Activated CD8-positive, alpha-beta memory T cell treated with anti-CD3 and anti-CD28 coated beads for 4 hours (primary cell): ENCODE measurements at regions not wholly inside any gene's neighbourhood (a gene's known extent, or its start where the extent isn't known, plus 50 kb on each side); places are given as distances from the start of the nearest gene placed in this dataset.

Source experiments
- DNase-seq, 2 donors: peaks; one replicate each; pipeline ENCODE4 v3.0.0-alpha.2; 2020; ENCODE audit warnings: low read depth in 2 of 2

DNA sequence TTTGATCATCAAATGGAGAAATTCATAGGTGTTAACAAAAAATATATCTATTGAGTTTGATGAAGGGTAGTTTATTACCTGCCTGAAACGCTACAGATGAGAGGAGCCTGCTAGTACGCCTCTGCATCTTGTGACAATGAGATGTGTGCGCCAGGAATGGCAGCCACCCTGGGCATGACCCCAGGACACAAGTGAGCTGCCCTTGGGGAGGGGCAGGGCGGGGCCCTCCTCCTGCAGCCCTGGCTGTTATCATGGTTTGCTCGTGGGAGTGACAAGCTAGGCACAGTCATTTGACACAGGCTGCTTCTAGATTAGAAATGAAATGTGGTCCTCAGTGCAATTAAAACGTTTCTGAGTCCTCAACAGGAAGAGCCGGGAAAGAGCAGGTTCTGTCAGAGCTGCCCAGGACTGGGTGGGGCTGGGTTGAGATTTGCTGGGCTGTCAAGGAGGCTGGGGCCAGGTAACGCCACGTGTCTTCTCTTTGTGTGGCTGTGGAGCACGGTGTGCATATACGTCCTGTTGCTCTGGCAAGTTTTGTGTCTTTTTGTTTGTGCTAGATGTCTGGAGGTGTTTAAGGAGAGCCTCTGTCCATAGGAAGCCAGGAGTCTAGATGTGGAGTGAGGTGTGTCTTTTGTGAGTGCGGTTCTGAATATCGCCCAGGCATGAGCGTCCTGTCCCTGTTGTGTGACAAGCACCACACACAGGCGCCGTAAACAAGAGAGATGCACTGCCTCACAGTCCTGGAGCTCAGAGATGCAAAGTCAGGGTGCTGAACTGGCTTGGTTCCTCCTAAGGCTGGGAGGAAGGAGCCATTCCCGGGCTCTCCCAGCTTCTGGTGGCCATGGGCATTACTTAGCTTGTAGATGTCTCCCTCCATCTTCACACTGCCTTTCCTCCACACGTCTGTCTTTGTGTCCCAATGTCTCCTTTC lies 129.0 kb upstream of the IRX4 start:
- no peak for DNase-seq

DNA sequence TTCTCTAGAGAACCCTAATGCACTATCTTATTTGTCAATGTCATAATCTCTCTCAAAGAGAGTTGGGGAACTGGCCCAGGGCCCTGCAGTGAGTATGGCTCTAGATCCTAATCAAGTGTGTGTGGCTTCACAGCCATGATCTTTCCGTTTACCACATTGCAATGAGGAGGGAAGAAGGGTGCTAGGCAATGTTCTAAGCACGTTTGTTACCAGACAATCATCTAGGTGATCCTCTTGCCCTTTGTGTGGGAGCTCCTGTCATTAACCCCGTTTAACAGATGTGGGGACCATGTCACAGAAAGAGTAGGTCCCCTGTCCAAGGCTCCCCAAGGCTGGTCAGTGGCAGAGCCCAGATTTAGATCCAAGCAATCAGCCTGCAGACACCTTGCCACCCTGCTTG lies 128.2 kb upstream of the IRX4 start:
- DNase-seq, result no peak

DNA sequence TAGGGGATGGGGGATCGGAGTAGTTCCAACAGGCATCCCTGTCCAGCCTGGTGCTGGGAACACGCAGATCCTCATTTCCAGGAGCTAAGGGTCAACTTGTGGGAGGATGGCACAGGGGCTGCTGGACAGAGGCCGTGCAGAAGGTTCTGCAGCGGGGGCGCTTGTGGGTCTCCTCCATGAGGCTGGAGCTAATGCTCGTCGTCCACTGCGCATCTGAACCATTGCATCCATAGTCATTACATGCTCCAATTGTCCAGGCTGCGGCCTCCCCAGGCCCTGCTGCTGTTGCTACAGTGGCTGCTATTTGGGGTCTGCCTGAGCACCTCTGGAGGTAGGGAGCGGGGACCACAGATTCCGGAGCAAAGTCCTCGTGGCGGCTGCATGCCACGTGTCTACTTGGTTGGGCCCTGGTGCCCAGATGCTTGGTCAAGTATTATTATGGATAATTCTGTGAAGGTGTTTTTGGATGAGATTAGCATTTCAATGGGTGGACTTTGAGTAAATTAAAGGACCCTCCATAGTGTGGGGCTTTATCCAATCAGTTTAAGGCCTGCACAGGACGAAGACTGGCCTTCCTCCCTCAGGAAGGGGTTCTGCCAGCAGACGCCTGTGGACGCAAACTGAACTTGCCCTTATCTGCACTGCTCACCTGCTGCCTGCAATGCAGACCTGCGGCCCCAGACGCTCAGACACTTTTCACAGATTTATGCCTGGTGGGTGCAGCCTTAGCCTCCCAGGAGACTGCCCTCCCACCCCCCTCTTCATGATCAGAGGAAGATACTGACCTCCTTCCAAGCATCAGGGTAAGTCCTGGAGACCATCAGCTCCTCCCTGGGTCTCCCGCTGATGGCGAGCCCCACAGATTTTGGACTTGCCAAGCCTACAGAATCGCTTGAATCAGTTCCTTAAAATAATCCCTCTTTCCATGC lies 127.5 kb upstream of the IRX4 start:
- DNase-seq, result no peak

DNA sequence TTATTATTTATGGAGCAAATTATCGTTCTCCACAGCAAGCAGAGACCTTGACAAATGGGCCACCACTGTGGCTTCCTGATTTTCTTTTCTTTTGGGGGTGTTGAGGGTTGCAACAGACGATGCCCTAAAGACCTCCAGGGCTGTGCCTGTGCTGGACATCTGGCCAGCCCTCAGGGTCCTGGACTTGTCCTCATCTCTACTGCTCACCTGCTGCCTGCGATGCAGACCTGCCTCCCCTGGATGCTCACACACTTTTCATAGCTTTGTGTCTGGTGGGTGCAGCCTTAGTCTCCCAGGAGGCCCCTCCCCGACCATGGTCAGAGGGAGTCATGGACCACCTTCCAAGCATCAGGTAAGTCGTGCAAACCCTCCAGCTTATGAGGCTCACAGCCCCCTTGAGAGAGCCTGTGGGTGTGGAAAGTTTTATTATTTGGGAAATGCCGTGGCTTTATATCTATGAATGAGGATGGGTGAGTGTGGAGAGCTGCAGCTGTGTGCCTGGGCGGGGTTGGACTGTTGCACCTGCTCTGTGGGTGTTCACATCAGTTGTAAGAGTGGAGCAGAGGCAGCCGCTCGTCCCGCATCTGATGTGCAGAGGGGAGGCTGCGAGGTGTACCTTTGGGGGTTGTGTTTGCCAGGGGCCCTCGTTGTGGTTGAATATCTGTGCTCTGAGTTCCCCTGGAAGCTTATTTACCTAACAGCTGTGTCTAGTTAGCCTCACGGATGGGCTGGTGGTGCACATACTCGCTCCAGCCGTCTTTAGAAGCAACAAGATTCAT lies 126.3 kb upstream of the IRX4 start:
- no peak for DNase-seq

DNA sequence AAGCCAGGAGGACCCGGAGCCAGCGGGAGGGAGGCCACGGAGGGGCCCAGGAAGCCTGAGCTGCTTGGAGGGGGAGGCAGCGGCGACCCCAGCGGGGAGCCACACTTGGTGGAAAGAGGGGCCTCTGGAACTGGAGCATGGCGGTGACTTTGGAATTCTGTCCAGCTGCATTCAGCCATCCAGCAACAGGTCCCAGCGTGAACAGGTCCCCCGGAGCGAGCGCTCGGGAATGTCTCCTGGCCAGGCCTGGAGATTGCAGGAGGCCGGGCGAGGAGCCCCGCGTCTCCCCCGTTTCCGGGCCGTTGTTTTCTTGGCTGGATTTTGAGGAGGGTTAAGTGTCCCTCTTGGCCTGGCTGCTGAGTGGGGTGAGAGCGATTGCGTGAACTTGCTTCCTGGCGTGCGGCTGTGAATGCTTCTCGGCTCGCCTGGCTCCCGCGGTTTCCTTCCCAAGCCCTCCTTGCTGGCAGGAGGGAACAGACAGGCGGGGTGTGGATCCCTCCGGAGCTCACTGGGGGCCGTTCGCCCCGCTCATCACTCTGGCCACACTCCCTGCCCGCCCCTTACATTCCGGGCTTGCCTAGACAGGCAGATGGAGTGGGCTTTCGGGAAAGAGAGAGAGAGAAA lies 125.3 kb upstream of the IRX4 start:
- DNase-seq, result no peak

DNA sequence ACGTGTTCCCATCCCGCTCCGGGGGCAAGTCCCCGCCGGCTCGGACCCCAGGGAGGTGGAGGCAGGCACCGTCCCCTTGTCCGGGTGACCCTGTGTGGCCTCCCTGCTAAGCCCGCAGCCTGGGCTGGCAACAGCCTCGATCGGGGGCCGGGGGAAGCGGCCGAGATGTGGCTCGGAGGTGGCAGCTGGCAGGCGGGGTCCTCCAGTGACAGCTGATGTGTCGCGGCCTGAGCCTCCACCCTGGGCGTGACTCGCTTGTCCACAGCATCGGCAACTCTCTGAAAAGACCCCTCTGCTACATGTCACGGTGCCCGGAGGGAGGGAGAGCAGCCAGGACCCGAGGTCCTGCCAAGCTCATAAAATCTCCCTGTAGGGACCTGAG lies 124.8 kb upstream of the IRX4 start:
- DNase-seq, result no peak

DNA sequence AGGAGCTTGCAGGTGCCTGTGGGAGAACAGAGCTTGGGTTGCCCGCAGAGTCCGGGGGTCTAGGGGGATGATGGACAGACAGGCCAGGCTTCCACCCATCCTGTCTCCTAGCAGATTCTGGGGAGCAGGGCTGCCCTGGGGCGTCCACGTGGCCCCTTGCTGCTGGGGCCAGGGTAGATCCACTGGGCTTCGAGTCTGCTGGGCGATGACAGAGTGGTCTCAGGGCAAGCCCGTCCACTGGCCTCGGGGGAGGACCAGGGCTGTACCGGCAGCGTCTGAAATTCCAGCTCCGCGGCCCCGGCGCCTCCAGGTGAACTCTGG lies 124.2 kb upstream of the IRX4 start:
- no peak for DNase-seq

DNA sequence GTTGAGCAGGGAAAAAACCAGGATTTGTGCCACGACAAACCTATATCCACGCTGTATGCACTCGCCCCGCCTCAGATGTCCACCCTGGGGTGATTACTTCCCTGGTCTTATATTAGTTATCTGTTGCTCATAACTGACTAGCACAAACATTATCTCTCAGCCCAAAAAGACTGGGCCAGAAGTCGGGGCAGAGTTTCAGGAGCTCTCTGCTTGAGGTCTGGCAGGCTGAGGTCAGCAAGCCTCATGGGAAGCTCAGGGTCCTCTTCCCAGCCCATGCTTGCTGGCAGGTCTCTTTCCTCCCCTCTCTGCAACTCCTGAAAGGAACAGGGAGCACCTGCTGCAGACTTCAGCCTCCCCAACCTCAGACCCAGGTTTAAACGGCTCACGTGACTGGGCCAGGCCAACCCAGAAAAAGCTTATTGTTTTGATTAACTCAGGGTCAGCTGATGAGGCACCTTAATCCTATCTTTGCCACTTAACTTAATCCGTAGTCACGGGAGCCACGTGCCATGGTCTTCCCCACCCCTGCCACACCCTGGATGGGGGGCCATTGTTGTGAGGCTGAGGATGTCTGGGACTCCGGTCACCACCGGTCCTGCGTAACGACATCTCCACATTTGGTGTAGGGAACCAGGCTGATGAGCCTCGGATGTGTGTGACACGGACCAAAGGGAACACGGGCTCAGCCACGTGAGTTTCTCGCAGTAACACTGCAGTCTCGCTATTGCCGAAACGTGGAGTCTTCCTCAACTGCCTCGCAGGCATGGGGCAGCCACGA lies 123.7 kb upstream of the IRX4 start:
- DNase-seq, result no peak

DNA sequence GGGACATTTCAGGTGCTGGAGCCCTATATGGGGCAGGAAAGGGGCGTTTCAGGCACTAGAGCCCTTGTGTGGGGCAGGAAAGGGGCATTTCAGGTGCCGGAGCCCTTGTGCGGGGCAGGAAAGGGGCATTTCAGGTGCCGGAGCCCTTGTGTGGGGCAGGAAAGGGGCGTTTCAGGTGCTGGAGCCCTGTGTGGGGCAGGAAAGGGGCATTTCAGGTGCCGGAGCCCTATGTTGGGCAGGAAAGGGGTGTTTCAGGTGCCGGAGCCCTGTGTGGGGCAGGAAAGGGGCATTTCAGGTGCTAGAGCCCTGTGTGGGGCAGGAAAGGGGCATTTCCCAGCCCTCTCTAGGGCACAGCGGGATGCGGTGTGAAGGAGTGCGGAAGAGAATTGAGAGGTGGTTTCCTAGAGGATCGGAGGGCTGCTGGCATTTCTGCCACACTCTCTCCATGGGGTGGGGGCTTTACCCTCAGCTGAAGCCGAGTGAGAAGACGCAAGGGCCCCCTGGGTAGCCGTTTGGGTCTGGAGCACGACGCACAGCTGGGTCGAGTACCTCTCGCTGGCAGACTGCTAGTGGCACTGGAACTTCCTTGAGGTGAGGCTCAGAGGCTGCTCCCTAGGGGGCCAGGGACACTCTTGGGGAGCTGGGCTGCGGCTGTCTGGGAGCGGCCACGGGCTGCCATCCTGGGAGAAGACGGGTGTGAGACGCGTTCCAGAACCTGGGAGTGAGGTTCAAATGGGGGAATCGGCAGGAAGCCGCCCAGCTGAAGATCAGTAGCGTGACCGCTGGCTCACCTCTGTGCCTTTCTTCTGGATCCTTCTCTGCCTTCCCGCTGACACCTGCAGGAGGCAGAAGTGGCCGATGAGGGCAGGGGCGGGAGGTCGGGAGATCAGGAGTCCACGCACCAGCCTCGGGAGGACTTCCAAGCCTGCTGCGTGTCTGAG lies 122.6 kb upstream of the IRX4 start:
- DNase-seq, result no peak

DNA sequence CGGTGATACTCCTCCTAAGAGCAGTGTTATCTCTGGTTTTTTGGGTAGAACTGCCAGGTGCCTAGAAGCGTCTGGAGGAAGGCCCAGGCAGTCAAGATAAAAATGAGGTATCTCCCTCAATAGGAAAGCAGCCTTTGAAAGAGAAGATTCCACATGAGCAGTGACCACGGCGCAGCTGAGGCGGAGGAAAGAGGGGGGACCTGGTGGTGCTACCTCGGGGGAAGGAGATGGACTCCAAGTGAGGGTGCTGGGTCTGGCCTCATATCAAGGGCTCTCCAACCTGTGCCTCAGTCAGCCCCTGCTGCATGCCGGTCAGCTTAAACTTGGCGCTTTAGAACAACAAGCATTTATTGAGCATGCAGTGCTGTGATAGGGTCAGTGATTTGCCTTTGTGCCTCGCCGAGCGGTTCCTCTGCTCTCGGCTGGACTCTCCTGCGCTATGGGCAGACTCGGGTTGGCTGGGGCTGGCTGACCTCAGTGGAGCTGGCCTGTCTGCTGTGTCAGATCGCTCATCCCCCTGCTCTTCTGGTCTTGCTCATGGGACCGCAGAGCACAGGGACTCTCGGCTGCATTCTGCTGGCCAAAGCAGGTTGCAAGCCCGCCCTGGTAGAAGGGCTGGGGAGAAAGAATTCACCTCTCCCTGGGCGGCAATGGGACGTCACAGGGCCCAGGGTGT lies 121.1 kb upstream of the IRX4 start:
- DNase-seq, result no peak

DNA sequence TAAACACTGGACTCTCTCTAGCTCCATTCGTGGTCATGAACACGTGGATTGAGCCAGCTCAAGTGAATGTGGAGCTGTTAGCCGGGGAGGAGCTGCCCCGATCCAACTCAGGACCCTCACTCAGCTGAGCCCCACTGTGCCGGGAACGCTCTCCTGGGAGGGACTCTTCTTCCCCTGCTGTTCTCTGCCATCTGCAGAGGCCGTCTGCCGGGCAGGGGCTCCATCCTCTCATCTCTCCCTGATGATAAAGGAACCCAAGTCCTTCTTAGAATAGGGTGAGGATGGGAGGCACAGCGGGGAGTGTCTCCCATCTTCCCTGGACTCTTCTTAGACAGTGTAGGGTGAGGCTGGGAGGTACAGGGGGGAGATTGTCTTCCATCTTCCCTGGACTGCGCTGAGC lies 120.5 kb upstream of the IRX4 start:
- no peak for DNase-seq

DNA sequence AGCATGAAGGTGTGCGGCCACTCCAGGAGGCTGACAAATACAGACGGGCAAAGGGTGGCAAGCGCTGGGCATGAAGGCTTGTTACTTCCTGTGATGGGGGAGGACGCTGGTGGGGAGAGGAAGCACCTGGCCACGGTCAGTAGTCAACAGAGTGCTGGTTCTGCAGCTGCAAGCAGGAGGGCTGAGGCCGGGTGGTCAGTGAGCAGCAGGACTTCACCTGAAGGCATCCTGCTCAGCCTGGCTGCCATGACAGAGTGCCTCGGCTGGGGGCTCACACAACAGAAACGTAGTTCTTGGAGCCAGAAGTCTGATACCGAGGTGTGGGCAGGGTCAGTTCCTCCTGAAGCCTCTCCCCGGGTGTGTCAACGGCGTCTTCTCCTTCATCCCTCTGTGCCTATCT lies 118.6 kb upstream of the IRX4 start:
- DNase-seq, result no peak

DNA sequence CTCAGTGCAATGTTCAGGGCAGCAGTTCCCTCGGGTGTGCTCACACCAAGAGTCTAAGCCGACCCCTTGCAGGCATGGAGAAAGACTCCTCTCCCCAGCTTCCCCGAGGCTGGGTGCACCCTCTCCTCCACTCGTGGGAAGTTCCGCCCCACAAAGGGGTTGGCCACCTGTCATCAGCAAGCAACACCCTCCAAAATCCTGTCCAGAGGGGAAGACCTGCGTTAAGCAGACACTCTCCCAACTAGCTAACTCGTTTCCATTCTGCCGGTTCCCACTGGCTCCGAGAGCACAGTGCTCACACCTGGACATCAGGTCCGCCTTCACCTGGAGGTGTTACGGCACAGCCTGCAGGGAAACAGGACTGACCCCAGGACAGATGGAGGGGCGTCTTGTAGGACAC lies 117.9 kb upstream of the IRX4 start:
- no peak for DNase-seq

DNA sequence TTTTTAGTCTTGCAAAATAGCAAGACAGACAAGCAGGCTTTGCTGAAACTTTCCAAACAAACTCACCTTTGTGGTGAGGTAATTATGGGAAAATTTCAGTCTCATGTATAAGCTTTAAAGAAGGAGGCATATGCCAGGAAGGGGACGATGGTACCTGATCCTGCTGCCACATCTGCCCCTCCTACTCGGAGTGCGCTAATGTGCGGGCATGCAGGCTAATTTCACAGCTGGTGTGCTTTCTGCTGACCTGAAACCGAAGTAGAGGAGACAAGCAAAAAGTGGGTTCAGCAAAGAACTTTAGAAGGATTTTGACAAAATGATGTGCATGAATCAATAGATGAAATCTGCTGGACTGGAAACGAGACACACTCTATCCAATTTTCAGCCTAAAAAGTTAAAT lies 117.1 kb upstream of the IRX4 start:
- no peak for DNase-seq

DNA sequence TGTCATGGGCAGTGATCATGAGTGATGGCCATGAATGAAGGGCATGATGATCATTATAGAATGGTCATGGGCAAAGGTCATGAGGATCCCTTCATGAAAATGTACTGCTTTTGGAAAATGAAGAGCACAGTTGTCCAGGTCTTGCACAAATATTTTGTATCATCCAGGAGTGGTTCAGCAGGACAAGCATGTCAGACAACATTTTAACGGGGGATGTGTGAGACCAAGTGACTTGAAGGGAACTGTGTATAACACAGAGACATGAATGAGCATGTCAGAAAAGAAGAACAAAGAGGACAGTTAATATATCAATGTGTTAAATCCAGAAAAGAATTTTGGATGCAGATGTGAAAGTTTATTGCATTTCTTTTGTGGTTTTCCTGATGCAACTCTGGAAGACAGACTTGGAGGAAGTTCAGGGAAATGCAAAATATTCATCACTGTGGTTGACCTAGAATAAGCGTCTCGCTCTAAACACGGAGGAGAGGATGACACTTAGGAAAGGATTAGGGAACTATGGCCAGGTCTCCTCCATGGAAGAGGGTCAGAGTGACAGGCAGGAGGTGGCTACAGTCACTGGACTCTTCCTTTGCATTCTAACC lies 116.1 kb upstream of the IRX4 start:
- no peak for DNase-seq

DNA sequence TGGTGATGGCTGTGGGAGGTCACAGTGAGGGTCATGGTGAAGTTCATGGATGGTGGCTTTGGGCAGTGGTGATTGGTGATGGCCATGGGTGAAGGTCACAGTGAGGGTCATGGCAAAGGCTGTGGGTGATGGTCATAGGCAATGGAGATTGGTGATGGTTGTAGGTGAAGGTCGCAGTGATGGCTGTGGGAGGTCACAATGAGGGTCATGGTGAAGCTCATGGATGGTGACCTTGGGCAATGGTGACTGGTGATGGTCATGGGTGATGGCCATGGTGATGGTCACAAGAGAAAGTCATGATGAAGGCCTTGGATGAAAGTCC lies 115.6 kb upstream of the IRX4 start:
- no peak for DNase-seq

DNA sequence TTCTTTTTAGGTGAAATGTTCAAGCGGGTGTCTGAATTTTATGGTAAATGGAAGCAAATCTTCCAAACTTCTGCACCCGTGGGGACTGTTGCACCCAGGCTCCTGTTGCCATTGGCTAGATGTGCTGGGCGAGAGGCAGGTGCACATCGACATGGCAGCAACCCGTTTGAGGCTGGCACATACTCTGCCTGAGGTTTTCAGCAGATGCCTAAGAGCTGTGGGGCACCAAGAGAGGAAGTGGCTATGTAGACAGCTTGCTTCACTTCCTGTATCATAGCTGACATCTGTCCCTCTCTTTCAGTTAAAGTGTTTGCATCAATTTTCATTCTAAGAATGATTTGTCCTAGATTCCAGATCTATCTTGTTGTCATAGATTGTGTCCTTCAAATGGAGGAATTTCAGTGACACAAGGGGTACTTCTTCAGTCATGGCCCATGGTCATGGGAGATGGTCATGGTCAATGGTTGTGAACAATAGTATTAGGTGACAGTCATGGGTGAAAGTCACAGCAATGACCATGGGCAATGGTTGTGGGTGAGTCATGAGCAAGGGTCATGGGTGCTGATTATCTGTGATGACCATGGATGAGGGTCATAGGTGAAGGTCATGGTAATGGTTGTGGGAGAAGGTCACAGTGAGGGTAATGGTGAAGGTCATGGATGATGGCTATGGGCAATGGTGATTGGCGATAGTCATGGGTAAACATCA lies 115.1 kb upstream of the IRX4 start:
- no peak for DNase-seq

DNA sequence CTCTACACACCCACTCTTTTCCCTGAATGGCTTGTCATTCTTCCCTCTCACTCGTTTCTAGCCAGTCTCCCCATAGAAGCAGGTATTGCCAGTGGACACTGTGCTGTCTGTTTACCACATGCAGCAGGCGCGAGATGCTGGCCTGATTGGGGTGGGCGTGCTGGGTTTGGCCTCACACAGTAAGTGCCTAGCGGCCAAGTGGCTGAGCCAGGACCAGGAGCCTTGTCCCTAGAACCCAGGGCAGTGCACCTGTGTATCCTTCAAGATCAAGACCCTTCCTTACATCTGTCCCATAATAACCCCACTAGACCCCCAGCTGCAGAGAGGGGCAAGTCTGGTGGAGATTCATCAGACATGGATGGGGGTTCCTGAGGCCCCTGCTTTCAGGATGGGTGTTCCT lies 112.8 kb upstream of the IRX4 start:
- DNase-seq, result no peak
